ENCODE measurements at regions not wholly inside any gene's neighbourhood (a gene's known extent, or its start where the extent isn't known, plus 50 kb on each side); places are given as distances from the start of the nearest gene placed in this dataset.
"Not testable (repeated sequence)": the region's sequence is repeated elsewhere in the genome, so short reads cannot be mapped to it uniquely, and the experiment has no call there.

- DNase-seq = no peak
Measured at GRCh38 chr4:82247171-82247570, 126.6 kb downstream of the HNRNPD start.

DNA sequence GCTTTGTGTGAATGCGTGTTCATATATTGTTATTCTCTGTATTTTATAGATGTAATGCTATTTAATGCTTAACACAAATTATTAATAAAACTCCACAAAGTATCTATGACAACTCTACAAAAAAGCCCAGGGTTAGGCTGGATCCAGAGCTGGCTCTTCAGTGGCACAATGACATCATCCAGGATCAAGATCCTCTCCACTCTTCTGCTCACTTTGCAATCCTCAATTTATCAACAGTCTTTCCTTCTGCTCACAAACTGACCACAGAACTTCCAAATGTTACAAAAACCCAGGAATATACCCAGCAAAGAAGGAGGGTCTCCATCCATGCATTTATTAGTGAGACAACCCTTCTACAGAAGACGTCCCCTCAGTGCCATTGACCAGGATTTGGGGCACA, 132.3 kb downstream of the HNRNPD start:
- no peak for DNase-seq

GRCh38 chr4:82240410-82240809, 133.4 kb downstream of the HNRNPD start:
- no peak for DNase-seq

- DNase-seq = not testable (repeated sequence)
Measured at GRCh38 chr4:82237142-82237541, 136.6 kb downstream of the HNRNPD start.

DNA sequence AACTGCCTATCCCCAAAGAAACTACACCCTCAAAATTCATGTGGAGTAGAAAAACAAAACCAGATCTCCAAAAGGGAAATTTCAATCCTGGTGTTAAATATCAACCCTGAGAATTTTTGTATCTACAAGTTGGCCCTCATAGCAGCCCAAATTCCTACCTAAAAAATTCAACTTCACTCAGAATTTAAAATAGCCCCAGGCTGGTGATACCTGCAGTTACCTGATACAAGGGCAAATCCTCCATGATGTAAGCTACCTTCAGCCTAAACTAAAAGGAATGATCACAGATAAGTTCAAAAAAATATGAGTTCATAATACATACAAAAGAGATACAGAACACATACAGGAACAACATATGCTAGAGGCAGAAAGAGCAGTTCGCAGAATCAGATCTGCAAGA, 138.4 kb downstream of the HNRNPD start:
- DNase-seq = no peak

DNA sequence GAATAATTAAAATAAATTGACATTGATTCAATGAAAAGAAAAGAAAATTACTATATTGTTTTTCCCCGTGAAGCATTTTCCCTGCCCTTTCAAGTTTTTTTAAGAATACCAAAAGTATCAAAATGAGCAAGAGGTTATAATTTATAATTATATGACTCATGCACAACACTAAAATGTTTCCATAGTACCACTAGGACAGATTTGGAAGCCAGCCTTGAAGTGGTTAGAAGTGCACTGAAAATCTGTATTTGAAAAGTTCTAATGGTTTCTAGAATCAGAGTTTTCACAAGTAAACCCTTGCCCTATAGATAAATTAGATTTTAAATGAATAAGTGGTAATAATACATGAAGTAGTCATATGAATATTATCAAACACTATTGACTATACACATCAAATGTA, 140.9 kb downstream of the HNRNPD start:
- DNase-seq = no peak

DNA sequence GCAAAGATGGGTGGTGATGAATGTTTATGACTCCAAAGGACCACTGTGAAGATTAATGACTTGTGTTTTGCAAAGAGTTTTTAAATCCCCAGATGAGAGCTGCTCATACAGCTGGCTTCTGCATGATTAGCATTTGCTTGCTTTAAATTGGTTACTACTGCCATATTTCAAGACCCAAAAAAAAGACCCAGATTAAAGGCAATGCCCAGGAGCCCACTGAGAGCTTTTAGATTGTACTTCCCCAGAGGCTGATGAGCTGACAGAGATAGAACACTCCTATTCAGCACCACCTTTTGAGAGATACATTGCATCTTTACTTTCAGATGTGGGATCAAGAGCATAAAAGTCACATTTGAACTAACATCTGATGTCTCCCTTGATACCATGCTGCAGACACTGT, 142.0 kb downstream of the HNRNPD start:
- DNase-seq = no peak

- DNase-seq = no peak
Measured at GRCh38 chr4:82230306-82230705, 143.5 kb downstream of the HNRNPD start.

DNA sequence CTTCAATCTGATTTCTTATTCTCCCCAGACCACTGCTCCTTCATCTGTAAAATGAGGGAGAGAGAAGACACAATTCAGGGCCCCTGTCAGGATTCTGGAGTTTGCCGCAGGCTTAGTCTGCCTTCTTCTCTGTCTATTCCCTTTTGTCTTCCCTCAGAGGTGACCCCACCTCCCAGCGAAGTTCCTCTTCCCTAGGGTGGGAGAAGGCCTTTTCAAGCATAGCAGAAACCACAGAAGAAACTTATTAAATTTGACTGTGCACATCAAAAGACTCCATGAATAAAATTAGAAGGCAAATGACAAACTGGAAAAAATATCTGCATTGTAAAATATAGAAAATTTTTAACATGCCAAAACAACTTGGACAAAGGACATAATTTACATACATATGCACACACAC, 148.8 kb downstream of the HNRNPD start:
- no peak for DNase-seq

- DNase-seq = no peak
Measured at GRCh38 chr4:82223715-82224114, 150.1 kb downstream of the HNRNPD start.

DNA sequence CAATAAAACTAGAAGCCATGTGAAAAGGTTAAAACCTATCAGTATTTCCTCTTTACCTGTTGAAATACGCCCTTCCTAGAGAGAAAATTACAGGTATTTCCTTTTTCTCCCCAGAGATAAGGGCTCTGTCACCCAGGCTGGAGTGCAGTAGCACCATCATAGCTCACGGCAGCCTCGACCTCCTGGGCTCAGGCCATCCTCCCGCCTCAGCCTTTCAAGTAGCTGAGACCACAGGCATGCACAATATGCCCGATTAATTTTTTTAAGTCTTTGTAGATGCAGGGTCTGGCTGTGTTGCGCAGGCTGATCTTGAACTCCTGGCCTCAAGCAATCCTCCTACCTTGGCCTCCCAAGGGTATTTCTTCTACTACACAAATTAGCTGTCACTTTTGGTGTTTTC, 154.4 kb downstream of the HNRNPD start:
- DNase-seq = no peak

- DNase-seq = no peak
Measured at GRCh38 chr4:82217986-82218715, 155.6 kb downstream of the HNRNPD start.

- DNase-seq = no peak
Measured at GRCh38 chr4:82216219-82216618, 157.6 kb downstream of the HNRNPD start.

- DNase-seq = no peak
Measured at GRCh38 chr4:82215800-82216199, 158.0 kb downstream of the HNRNPD start.

DNA sequence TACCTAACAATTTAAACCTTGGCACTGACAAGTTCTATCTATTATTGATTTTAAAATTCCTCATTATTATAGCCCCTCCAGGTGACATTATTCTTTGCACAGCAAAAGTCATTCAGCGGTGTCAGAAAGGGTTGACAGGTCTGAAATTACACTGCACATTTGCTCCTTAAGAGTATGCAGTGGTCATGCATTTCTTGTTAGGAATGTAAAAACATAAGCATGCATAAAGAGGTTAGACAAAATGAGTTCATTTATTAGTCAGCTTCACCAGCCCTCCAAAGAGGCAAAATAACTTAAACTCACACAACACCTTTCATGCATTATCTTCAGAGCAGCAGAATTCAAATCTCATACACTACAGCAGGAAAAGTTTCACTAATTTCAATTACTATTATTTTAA, 158.8 kb downstream of the HNRNPD start:
- no peak for DNase-seq

- no peak for DNase-seq
Measured at GRCh38 chr4:82213485-82214417, 160.0 kb downstream of the HNRNPD start.

GRCh38 chr4:82201805-82202641, 171.8 kb downstream of the HNRNPD start:
- DNase-seq = peak; percentile 7

DNA sequence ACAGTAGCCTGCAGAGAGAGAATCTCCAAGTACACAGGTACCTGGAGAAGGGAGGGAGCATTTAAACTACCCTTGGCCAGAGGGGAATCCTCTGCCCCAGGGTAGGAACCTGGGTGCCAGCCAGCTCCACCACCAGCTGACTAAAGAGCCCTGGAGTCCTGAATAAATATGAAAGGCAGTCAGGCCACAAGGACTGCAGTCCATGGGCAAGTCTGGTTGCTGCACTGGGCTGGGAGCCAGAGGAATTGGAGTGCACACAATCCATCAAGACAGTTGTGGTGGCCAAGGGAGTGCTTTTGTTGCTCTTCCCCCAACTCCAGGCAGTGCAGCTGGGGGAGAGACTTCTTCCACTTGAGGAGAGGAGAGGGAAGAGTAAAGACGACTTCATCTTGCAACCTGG, 172.5 kb downstream of the HNRNPD start:
- DNase-seq = no peak

GRCh38 chr4:82200046-82200445, 173.7 kb downstream of the HNRNPD start:
- DNase-seq = no peak

GRCh38 chr4:82194329-82194728, 179.5 kb downstream of the HNRNPD start:
- no peak for DNase-seq

DNA sequence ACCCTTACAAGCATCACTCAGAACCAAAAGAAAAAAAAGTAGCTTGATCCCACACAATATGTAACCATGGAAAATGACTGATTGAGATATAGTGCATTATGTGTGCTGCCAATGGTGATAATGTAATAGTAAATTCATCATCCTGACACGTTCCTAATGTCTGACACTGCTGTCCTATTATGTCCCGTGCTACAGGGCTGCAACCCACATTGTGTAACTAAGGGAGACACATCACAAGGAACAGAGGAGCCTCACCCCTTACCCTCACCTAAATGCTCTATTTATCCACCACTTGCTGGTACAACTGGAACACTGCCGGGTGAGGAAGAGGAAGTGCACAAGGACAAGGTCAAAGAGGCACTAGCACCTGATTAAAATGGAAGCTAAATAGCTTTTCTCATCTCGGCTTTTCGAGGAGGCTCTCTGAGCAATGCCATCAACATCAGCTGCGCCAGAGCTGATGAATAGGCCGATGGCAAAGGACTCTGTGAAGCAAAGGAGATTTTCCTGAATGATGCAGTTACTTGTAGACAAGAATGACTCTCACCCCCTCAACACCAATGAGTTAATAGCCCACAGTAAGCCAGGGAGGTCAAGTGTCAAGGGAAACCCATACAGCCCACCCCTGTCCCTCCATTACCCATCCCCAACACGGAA, 181.6 kb downstream of the HNRNPD start:
- no peak for DNase-seq

- no peak for DNase-seq
Measured at GRCh38 chr4:82181789-82182188, 192.0 kb downstream of the HNRNPD start.

DNA sequence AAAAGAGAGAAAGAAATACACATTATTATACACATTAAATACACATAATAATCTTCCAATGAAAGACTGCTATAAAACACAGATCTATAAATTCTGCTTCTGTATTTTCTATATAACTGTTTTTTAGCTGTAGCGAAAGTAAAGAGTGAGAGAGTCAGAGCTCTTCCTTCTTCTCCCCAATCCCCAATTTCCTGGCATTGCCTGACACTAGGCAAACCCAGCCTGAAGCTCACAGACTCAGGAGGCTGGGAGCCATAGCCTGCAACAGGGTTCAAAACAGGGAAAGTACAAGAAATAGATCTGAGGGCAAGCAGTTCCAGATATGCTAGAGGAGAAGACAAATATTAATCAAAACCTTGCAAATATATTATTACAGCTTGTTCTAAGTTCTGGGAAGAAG, 201.6 kb downstream of the HNRNPD start:
- no peak for DNase-seq
